Smooth muscle cell (in vitro differentiated cells): ENCODE measurements at regions not wholly inside any gene's neighbourhood (a gene's known extent, or its start where the extent isn't known, plus 50 kb on each side); places are given as distances from the start of the nearest gene placed in this dataset.
"Not testable (repeated sequence)": the region's sequence is repeated elsewhere in the genome, so short reads cannot be mapped to it uniquely, and the experiment has no call there.

Source experiments
- DNase-seq: peaks from one replicate; lab custom pipeline; 2025; ENCODE audit not compliant: unreplicated experiment; lab: John Stamatoyannopoulos, UW
- H2AFZ ChIP-seq: fragments of 200-600 bp; sonication (generic); 2 replicates; pipeline ENCODE4 v1.6.0; 2016; ENCODE audit warnings: antibody characterized with exemption, low read depth, mild to moderate bottlenecking
- H3F3A ChIP-seq: fragments of 200-600 bp; sonication (generic); 2 replicates; pipeline ENCODE4 v1.6.0; 2017; ENCODE audit warnings: antibody characterized with exemption, low read depth
- H3K27ac ChIP-seq: fragments of 200-600 bp; sonication (generic); 2 replicates; pipeline ENCODE4 v1.5.1; 2016; ENCODE audit warnings: low read depth, mild to moderate bottlenecking
- H3K27me3 ChIP-seq: fragments of 200-600 bp; sonication (generic); 2 replicates; pipeline ENCODE4 v1.6.1; 2016; ENCODE audit warnings: low read depth, mild to moderate bottlenecking
- H3K36me3 ChIP-seq: fragments of 200-600 bp; sonication (generic); 2 replicates; pipeline ENCODE4 v1.5.1; 2016; ENCODE audit warnings: low read depth
- H3K4me1 ChIP-seq: fragments of 200-600 bp; sonication (generic); 2 replicates; pipeline ENCODE4 v1.5.1; 2016; ENCODE audit warnings: low read depth
- H3K4me2 ChIP-seq: fragments of 200-600 bp; sonication (generic); 2 replicates; pipeline ENCODE4 v1.6.0; 2016; ENCODE audit warnings: mild to moderate bottlenecking
- H3K4me3 ChIP-seq: fragments of 200-600 bp; sonication (generic); 2 replicates; pipeline ENCODE4 v1.5.1; 2016; ENCODE audit warnings: mild to moderate bottlenecking
- H3K79me2 ChIP-seq: fragments of 200-600 bp; sonication (generic); 2 replicates; pipeline ENCODE4 v1.6.0; 2016; ENCODE audit warnings: low read depth, mild to moderate bottlenecking
- H3K9ac ChIP-seq: fragments of 200-600 bp; sonication (generic); 2 replicates; pipeline ENCODE4 v1.6.0; 2016; ENCODE audit warnings: low read depth
- H3K9me3 ChIP-seq: fragments of 200-600 bp; sonication (generic); replicated peaks from 2 replicates; pipeline ENCODE4 v1.5.1; 2016; ENCODE audit warnings: low read depth
- H4K20me1 ChIP-seq: fragments of 200-600 bp; sonication (generic); 2 replicates; pipeline ENCODE4 v1.6.0; 2016; ENCODE audit warnings: low read depth
- CTCF ChIP-seq: fragments of 200-600 bp; sonication (generic); IDR thresholded peaks from 2 replicates; pipeline ENCODE4 v1.5.1; 2017; ENCODE audit warnings: borderline replicate concordance, mild to moderate bottlenecking, antibody characterized with exemption; ENCODE audit not compliant: insufficient read depth, poor library complexity, severe bottlenecking
- WGBS: methylation state at CpG from one replicate; pipeline ENCODE4 v1.1.7; 2016; ENCODE audit warnings: low lambda C conversion rate; 5-methylcytosine and 5-hydroxymethylcytosine counted together

GRCh38 chr12:105595440-105595839 is 264.9 kb downstream of the C12orf75 start:
- no peaks in the 10 kb centered on the region for H3K36me3 ChIP-seq
- H3K4me1 ChIP-seq: no peaks in the 10 kb centered on the region
- DNase-seq: no peak
- 93% methylated on average over 5 of the region's 5 CpGs for WGBS
- H3K9me3 ChIP-seq: no peaks in the 10 kb centered on the region
- H3K4me3 ChIP-seq: no peak overlapping the region
- H3K27me3 ChIP-seq: no peaks in the 10 kb centered on the region
- H3K4me2 ChIP-seq: no peak overlapping the region
- H3F3A ChIP-seq: no peaks in the 10 kb centered on the region
- H3K27ac ChIP-seq: no peak overlapping the region
- H3K79me2 ChIP-seq: no peaks in the 10 kb centered on the region
- no peak for TF ChIP-seq CTCF
- no peak overlapping the region for H3K9ac ChIP-seq
- no peaks in the 10 kb centered on the region for H4K20me1 ChIP-seq
- no peak overlapping the region for H2AFZ ChIP-seq

GRCh38 chr12:105596731-105597130 is 266.2 kb downstream of the C12orf75 start:
- Histone ChIP-seq H3K9ac (no peak overlapping the region), H3K4me1 (peaks cover 5% of the 10 kb centered on the region), H2AFZ (no peak overlapping the region), H3K27me3 (no peaks in the 10 kb centered on the region), H3K4me3 (no peak overlapping the region), H3K27ac (no peak overlapping the region), H3F3A (no peaks in the 10 kb centered on the region), H3K9me3 (no peaks in the 10 kb centered on the region), H3K79me2 (no peaks in the 10 kb centered on the region), H3K4me2 (no peak overlapping the region), H3K36me3 (no peaks in the 10 kb centered on the region), H4K20me1 (no peaks in the 10 kb centered on the region)
- no peak for DNase-seq
- WGBS: 80% methylated on average over 2 of the region's 2 CpGs
- TF ChIP-seq CTCF: no peak

- Histone ChIP-seq H3K27me3 (no peaks in the 10 kb centered on the region), H3F3A (no peaks in the 10 kb centered on the region), H2AFZ (no peak overlapping the region), H3K27ac (no peak overlapping the region), H3K79me2 (no peaks in the 10 kb centered on the region), H4K20me1 (no peaks in the 10 kb centered on the region), H3K36me3 (no peaks in the 10 kb centered on the region), H3K4me3 (no peak overlapping the region), H3K9ac (no peak overlapping the region), H3K4me2 (no peak overlapping the region), H3K4me1 (peaks cover 5% of the 10 kb centered on the region), H3K9me3 (no peaks in the 10 kb centered on the region)
- no peak for DNase-seq
- 95% methylated on average over 4 of the region's 4 CpGs for WGBS
- no peak for TF ChIP-seq CTCF
These were observed 267.5 kb downstream of the C12orf75 start for GRCh38 chr12:105598031-105598430.

- Histone ChIP-seq H2AFZ (no peak overlapping the region), H3K27ac (peak overlapping the region; percentile 2), H3F3A (no peaks in the 10 kb centered on the region), H3K27me3 (no peaks in the 10 kb centered on the region), H3K36me3 (no peaks in the 10 kb centered on the region), H3K9me3 (no peaks in the 10 kb centered on the region), H3K79me2 (no peaks in the 10 kb centered on the region), H3K4me3 (no peak overlapping the region), H3K9ac (no peak overlapping the region), H3K4me2 (peak overlapping the region; percentile 45), H3K4me1 (peaks cover 5% of the 10 kb centered on the region), H4K20me1 (no peaks in the 10 kb centered on the region)
- TF ChIP-seq CTCF: no peak
- WGBS: 8% methylated on average over 2 of the region's 2 CpGs
- no peak for DNase-seq
These were observed 270.5 kb downstream of the C12orf75 start for GRCh38 chr12:105600911-105601545.

GRCh38 chr12:105602312-105602711 is 271.8 kb downstream of the C12orf75 start:
- not testable (repeated sequence) for H4K20me1 ChIP-seq, H3K9ac ChIP-seq, H2AFZ ChIP-seq, H3K27ac ChIP-seq, H3K4me1 ChIP-seq, H3K27me3 ChIP-seq, H3K4me2 ChIP-seq, DNase-seq, H3K9me3 ChIP-seq, H3K79me2 ChIP-seq, H3F3A ChIP-seq, H3K4me3 ChIP-seq, H3K36me3 ChIP-seq
- 87% methylated on average over 5 of the region's 5 CpGs for WGBS

GRCh38 chr12:105604281-105604680 is 273.8 kb downstream of the C12orf75 start:
- H3K4me3 ChIP-seq, DNase-seq, H3K4me2 ChIP-seq, H4K20me1 ChIP-seq, H3K4me1 ChIP-seq, H3K9me3 ChIP-seq, H3K27me3 ChIP-seq, H3K27ac ChIP-seq, H3K9ac ChIP-seq, H3K36me3 ChIP-seq, H2AFZ ChIP-seq, H3K79me2 ChIP-seq, H3F3A ChIP-seq: not testable (repeated sequence)
- 58% methylated on average over 3 of the region's 3 CpGs for WGBS
